Left lung (tissue), 4 donors: ENCODE measurements at regions not wholly inside any gene's neighbourhood (a gene's known extent, or its start where the extent isn't known, plus 50 kb on each side); places are given as distances from the start of the nearest gene placed in this dataset.

Experiments
- ATAC-seq: fragments of 200-7000 bp; cut with Tn5 transposase; one replicate; pipeline ENCODE4 v1.9.1; 2020; ENCODE audit warnings: moderate library complexity
- DNase-seq, 4 donors: peaks; one replicate each; pipeline ENCODE4 v3.0.0-alpha.2; 2013 to 2020
- H3K27ac ChIP-seq, 2 donors: fragments of 200-600 bp; sonication (generic) in 1 of 2; one replicate each; pipeline versions ENCODE4 v1.5.0 to v1.8.0; 2020 to 2021
- H3K27me3 ChIP-seq, 2 donors: fragments of 200-600 bp; sonication (generic) in 1 of 2; one replicate each; pipeline versions ENCODE4 v1.5.0 to v1.8.0; 2020 to 2021
- H3K36me3 ChIP-seq, 2 donors: fragments of 200-600 bp; sonication (generic) in 1 of 2; one replicate each; pipeline versions ENCODE4 v1.5.0 to v1.8.0; 2020 to 2021
- H3K4me1 ChIP-seq, 2 donors: fragments of 200-600 bp; one replicate each; pipeline ENCODE4 v1.8.0; 2021
- H3K4me3 ChIP-seq, 2 donors: fragments of 200-600 bp; sonication (generic) in 1 of 2; one replicate each; pipeline versions ENCODE4 v1.5.0 to v1.8.0; 2020 to 2021; ENCODE audit warnings: mild to moderate bottlenecking in 1 of 2
- H3K9me3 ChIP-seq, 2 donors: fragments of 200-600 bp; sonication (generic) in 1 of 2; one replicate each; pipeline versions ENCODE4 v1.5.0 to v1.8.0; 2020 to 2021
- CTCF ChIP-seq, 2 donors: fragments of 200-600 bp; sonication (generic) in 1 of 2; IDR thresholded peaks; one replicate each; pipeline versions ENCODE4 v1.5.0 to v1.8.0; 2021; ENCODE audit warnings: antibody characterized with exemption in 2 of 2
- intact Hi-C, 2 donors: fragments of 100-400 bp; cut with DNase I; formaldehyde crosslinking; loops; one replicate each; pipeline versions ENCODE4 v1.11.2 to v1.14.2; 2022
- donor health status: DM: no; HTN: yes; CAD: no.
- donor health status: DM: no; HTN: no; CAD: no.

GRCh38 chr5:3304346-3304745 lies 291.3 kb upstream of the IRX1 start:
- no peak for TF ChIP-seq CTCF (IDR thresholded peaks at IDR 0.05)
- peaks cover 0 to under 1% of the 10 kb centered on the region in 2 donors for H3K9me3 ChIP-seq
- ATAC-seq (no peak), DNase-seq (no peak)
- no peaks in the 10 kb centered on the region for H3K4me1 ChIP-seq
- H3K4me3 ChIP-seq, result no peak overlapping the region
- no peaks in the 10 kb centered on the region for H3K36me3 ChIP-seq
- no peaks in the 10 kb centered on the region for H3K27me3 ChIP-seq
- no peak overlapping the region for H3K27ac ChIP-seq
- intact Hi-C loops, result no loop called here

- no peaks in the 10 kb centered on the region for H3K9me3 ChIP-seq
- H3K27ac ChIP-seq, result no peak overlapping the region
- intact Hi-C loops, result no loop called here
- no peaks in the 10 kb centered on the region for H3K27me3 ChIP-seq
- no peaks in the 10 kb centered on the region for H3K36me3 ChIP-seq
- no peaks in the 10 kb centered on the region for H3K4me1 ChIP-seq
- DNase-seq (no peak), ATAC-seq (no peak)
- TF ChIP-seq CTCF (IDR thresholded peaks at IDR 0.05), result no peak
- no peak overlapping the region for H3K4me3 ChIP-seq
These were observed 291.9 kb upstream of the IRX1 start for GRCh38 chr5:3303777-3304176.

GRCh38 chr5:3302228-3302627 lies 293.4 kb upstream of the IRX1 start:
- intact Hi-C loops, result no loop called here
- H3K4me3 ChIP-seq, result no peak overlapping the region
- no peaks in the 10 kb centered on the region for H3K27me3 ChIP-seq
- ATAC-seq, result no peak
- H3K4me1 ChIP-seq, result no peaks in the 10 kb centered on the region
- TF ChIP-seq CTCF (IDR thresholded peaks at IDR 0.05), result no peak
- H3K9me3 ChIP-seq, result no peaks in the 10 kb centered on the region
- DNase-seq, result no peak
- H3K27ac ChIP-seq, result no peak overlapping the region
- H3K36me3 ChIP-seq, result no peaks in the 10 kb centered on the region

DNA sequence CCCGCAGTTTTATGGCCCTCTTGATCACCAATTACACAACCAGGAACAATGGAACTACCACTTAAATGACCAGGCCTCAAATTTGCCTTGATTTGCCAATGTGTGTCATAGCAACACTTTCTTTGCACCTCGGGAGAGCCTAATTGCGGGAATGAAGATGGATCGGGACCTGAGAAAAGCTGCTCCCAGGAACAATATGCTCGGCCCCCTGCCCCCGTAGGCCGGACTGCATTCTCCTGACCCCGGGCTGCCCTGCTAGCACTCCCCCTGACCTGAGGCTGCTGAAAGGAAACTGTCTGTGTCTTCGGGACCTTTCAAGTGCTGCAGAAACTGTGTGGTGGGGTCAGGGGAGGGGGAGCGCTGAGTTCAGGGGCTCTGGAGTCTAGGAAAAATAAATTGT lies 294.3 kb upstream of the IRX1 start:
- H3K36me3 ChIP-seq, result no peaks in the 10 kb centered on the region
- DNase-seq (no peak), ATAC-seq (no peak)
- no peaks in the 10 kb centered on the region for H3K27me3 ChIP-seq
- intact Hi-C loops, result no loop called here
- H3K27ac ChIP-seq, result no peak overlapping the region
- no peaks in the 10 kb centered on the region for H3K4me1 ChIP-seq
- TF ChIP-seq CTCF (IDR thresholded peaks at IDR 0.05), result no peak
- H3K9me3 ChIP-seq, result no peaks in the 10 kb centered on the region
- no peak overlapping the region for H3K4me3 ChIP-seq

DNA sequence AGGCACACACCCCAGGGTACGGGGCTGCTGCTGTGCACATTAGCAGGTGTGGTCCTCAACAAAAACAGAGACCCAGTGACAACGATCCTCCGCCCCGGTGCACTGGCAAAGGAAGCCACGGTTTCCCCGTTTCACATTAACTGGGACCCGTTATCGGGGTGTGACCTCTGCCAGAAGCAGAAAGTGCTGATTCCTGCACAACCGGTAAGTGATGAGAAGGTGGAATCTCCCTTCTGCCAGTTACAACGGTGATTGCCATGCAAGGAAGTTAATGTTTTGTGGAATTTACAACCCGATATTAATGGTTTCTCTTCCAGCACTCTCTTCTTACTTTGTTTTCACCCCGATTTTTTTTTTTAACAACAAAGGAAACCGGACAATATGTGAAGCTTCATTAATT lies 294.9 kb upstream of the IRX1 start:
- Histone ChIP-seq H3K36me3 (no peaks in the 10 kb centered on the region), H3K4me3 (no peak overlapping the region), H3K4me1 (no peaks in the 10 kb centered on the region), H3K27ac (no peak overlapping the region), H3K27me3 (no peaks in the 10 kb centered on the region), H3K9me3 (no peaks in the 10 kb centered on the region)
- ATAC-seq (no peak), DNase-seq (no peak)
- intact Hi-C loops, result no loop called here
- TF ChIP-seq CTCF (IDR thresholded peaks at IDR 0.05), result no peak
